ENCODE measurements at regions not wholly inside any gene's neighbourhood (a gene's known extent, or its start where the extent isn't known, plus 50 kb on each side); places are given as distances from the start of the nearest gene placed in this dataset.
"Not testable (repeated sequence)": the region's sequence is repeated elsewhere in the genome, so short reads cannot be mapped to it uniquely, and the experiment has no call there.

- DNase-seq = no peak
Measured at GRCh38 chr5:168088410-168089173, 202.9 kb upstream of the WWC1 start.

- DNase-seq = no peak
Measured at GRCh38 chr5:168089201-168089887, 202.1 kb upstream of the WWC1 start.

GRCh38 chr5:168092209-168093185 is 198.9 kb upstream of the WWC1 start:
- no peak for DNase-seq

GRCh38 chr5:168093200-168093910 is 198.1 kb upstream of the WWC1 start:
- no peak for DNase-seq

- no peak for DNase-seq
Measured at GRCh38 chr5:168096525-168096924, 194.9 kb upstream of the WWC1 start.

- DNase-seq = no peak
Measured at GRCh38 chr5:168097876-168098653, 193.4 kb upstream of the WWC1 start.

- DNase-seq = no peak
Measured at GRCh38 chr5:168101352-168101751, 190.1 kb upstream of the WWC1 start.

GRCh38 chr5:168103018-168103417 is 188.4 kb upstream of the WWC1 start:
- not testable (repeated sequence) for DNase-seq

GRCh38 chr5:168104350-168104749 is 187.1 kb upstream of the WWC1 start:
- no peak for DNase-seq

- no peak for DNase-seq
Measured at GRCh38 chr5:168104811-168105481, 186.5 kb upstream of the WWC1 start.

- no peak for DNase-seq
Measured at GRCh38 chr5:168106008-168106761, 185.3 kb upstream of the WWC1 start.

GRCh38 chr5:168109441-168109840 is 182.0 kb upstream of the WWC1 start:
- no peak for DNase-seq

- no peak for DNase-seq
Measured at GRCh38 chr5:168110384-168110783, 181.1 kb upstream of the WWC1 start.

GRCh38 chr5:168110870-168111832 is 180.3 kb upstream of the WWC1 start:
- DNase-seq = no peak

GRCh38 chr5:168114444-168115017 is 176.9 kb upstream of the WWC1 start:
- DNase-seq = peak; percentile 49

GRCh38 chr5:168117469-168117868 is 174.0 kb upstream of the WWC1 start:
- no peak for DNase-seq

GRCh38 chr5:168118042-168118668 is 173.3 kb upstream of the WWC1 start:
- DNase-seq = peak; percentile 10

Measured in NCI-H2029 treated with DMSO at 0.1 percent for 48 hours (cell line).